ENCODE measurements at regions not wholly inside any gene's neighbourhood (a gene's known extent, or its start where the extent isn't known, plus 50 kb on each side); places are given as distances from the start of the nearest gene placed in this dataset.

DNA sequence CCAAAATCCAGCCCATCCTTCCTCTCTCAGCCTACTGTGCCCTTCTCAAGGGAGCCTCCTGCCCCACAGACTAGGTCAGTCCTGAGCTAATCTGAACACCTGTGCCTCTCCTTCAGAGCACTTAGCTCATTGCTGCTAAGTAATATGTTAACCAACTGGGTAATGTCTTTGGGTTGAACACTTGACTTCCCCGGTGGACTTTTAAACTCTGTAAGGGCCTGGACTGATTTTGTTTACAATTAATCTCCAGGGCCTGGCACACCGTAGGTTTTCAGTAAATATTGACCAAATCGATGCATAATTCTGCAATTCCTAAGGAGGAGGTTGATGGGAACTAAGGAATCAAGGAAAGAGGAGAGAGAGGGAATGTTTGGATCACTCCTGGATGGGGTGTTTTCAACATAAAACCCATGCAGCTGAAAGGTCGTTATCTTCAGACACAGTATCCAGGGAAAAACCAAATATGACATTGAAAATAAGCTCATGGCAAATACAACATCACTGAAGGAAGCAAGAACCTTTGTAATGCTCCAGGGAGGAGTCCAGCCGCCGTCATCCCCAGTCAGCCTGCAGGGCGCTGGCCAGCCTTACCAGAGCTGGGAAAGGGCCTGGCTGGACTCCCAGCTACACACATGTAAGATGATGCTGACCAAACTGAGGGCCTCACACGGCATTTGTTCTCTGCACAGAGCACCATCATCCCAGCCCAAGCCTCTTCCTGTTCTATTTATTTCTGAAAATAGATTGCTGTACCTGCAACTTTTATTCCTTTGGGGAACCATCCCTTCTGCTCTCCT, 166.3 kb downstream of the C5orf15 start:
- no peak for DNase-seq (ENCODE audit: low spot score)

DNA sequence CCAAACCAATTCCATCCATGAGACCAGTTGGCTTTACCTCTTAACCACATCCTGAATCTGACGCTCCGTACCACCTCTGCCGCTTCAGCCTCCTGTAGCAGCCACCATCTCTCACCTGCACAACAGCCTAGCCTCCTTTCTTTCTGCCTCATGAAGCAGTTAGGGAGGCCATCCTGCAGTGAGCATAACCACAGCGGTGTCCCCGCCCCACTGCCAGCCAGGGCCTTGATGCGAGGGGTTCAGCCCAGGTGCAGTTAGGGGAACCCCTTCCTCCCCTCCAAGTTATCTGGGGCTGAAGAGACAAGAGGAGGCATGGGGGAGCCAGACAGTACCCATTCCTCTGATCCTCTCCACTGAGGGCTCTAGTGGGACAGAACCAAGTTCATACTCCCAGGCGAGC, 167.0 kb downstream of the C5orf15 start:
- DNase-seq (ENCODE audit: low spot score) = no peak

- DNase-seq (ENCODE audit: low spot score) = no peak
These were observed 168.7 kb downstream of the C5orf15 start for GRCh38 chr5:133799571-133800237.

DNA sequence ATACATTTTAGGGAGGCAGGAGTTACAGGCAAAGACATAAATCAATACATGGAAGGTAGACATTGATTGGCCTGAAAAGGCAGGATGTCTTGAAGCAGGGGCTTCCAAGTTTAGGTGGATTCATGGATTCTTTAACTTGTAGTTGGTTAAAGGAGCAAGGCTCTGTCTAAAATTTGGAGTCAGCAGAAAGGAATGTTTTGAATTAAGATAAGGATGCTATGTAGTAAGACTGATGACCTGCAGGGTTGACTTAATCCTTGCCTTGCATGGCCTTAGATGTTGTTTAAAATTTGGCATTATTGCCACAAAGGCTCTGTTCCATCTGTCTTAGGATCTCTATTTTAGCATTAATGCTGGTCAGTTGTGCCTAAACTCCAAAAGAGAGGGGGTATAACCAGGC, 171.3 kb downstream of the C5orf15 start:
- no peak for DNase-seq (ENCODE audit: low spot score)

GRCh38 chr5:133796186-133796585, 172.2 kb downstream of the C5orf15 start:
- DNase-seq (ENCODE audit: low spot score) = no peak

DNA sequence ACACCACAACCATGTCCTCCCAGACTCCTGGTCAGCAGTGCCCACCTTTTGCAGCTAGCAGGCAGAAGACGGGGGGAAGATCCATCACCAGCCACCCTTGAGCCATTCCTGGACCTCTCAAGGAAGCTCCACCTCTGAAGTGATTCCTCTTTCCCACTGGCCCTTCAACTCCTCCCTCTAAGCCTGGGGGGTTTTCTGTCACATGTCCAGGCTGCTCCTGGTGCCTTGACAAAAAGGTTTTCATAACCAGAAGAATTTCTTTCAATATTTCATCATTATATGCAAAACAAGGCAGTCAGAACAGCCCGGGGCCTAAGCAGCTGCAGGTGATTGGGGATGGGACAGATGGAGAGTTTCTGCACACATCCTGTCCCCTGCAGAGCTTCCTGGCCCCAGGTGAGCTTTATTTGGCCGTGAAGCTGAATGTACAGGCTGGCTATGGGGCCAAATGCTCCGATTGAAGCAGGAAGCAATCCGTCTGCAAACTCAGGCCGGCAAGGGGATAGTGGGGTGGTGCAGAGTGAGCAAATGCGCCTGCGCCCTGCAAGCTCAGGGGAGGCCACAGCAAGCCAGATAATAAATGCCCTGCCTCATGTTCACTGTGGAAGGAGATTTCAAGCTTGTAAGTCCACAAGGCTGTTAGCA, 173.5 kb downstream of the C5orf15 start:
- no peak for DNase-seq (ENCODE audit: low spot score)

GRCh38 chr5:133793756-133794465, 174.5 kb downstream of the C5orf15 start:
- DNase-seq (ENCODE audit: low spot score) = no peak

GRCh38 chr5:133792655-133793054, 175.8 kb downstream of the C5orf15 start:
- no peak for DNase-seq (ENCODE audit: low spot score)

- DNase-seq (ENCODE audit: low spot score) = no peak
These were observed 176.4 kb downstream of the C5orf15 start for GRCh38 chr5:133792024-133792423.

DNA sequence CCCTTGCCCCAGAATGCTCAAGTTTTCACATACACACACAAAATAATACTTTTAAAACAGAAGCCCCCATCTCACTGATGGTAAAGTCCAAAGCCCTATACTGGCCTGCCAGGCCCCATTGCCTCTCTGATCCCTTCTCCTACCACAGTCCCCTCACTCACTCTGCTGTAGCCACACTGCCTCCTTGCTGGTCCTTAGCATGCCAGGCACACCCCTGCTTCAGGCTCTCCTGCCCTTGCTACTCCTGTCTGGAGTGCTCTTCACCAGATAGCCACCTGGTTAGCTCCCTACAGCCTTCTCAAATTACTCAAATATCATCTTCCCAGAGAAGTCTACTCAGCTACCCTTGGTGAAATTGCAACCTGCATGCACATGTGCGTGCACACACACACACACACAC, 177.5 kb downstream of the C5orf15 start:
- DNase-seq (ENCODE audit: low spot score) = no peak

GRCh38 chr5:133789428-133789827, 177.1 kb upstream of the FSTL4 start:
- no peak for DNase-seq (ENCODE audit: low spot score)

GRCh38 chr5:133788121-133788520, 175.8 kb upstream of the FSTL4 start:
- DNase-seq (ENCODE audit: low spot score) = no peak

DNA sequence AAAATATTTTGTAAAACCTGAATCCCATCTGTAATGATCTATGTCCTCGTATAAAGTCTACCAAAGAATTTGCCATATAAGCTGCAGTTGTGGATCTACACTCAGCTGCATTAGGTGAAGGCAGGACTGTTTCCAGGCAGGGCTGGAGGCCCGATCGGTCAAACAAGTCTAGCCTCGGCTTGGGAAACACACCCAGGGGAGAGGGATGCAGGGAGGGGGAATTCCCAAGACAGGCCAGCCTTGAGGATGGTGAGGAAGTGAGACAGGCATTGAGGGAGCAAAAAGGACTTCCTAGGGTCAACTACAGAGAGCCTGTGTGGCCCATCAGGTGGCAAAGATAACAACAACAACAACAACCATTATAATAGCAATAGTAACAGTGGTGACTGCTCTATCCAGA, 174.1 kb upstream of the FSTL4 start:
- DNase-seq (ENCODE audit: low spot score) = no peak

GRCh38 chr5:133785182-133785581, 172.8 kb upstream of the FSTL4 start:
- DNase-seq (ENCODE audit: low spot score) = peak; percentile 62

GRCh38 chr5:133783481-133783880, 171.1 kb upstream of the FSTL4 start:
- no peak for DNase-seq (ENCODE audit: low spot score)

GRCh38 chr5:133782736-133783135, 170.4 kb upstream of the FSTL4 start:
- DNase-seq (ENCODE audit: low spot score) = no peak

DNA sequence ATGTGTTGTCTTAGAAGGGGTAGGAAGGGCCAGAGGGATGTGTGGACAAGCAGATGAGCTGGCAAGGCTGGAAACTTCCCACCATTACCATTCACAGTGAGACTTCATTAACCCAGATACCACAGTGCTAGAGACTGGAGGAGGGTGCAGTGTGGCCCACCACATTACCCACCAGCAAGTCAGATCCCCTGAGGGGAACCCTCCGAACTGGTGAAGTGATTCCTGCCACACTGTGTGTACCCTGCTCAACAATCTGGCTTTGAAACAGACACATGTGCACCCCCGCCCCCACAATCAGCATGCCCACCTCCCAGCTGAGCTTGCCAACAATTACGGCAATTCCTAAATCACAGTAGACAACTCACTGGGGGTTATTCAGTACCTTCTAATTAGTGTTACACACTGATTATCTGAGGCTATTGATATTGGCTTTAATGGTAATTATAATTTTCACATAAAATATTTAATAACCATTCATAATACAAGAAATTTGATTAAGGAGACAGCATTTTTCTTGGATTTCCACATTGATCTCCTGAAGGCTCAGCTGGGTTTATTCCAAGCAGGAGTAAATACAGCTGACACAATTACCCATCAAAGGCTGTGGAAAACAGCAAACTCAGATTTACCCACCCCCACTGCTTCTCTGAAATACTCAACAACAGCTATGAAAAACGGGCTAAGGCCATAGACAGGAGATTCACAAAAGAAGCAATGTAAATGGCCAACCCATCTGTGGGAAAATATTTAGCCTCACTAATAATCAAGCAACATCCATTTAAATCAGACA, 169.3 kb upstream of the FSTL4 start:
- no peak for DNase-seq (ENCODE audit: low spot score)

DNA sequence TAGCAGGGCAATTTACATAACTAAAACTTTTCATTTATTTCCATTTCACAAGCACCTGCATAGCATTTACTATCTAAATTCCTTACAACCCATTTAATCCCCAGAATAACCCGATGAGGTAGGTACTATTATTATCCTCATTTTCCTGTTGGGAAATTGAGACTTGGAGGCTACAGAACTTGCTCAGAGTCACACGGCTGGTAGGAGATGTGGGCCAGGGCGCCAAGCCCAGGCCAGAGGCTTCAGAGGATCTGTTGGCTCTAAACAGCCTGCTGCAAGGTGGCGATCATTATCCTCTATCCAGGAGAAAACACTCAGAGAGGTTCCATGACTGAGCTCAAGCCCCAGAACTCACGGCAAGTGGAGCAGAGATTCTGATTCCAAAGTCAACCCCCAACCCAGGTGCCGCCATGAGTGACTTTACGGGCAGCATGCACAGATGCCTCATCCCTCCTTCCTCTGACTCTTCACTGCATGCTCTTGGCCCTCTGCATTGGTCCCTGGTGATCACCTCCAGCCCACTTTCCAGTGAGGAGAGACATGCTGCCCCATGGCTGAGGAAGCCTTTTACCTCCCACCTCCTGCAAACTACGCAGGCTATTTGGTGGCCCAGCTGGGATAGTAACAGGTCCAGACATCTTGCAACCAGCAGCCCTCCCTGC, 168.4 kb upstream of the FSTL4 start:
- no peak for DNase-seq (ENCODE audit: low spot score)

DNA sequence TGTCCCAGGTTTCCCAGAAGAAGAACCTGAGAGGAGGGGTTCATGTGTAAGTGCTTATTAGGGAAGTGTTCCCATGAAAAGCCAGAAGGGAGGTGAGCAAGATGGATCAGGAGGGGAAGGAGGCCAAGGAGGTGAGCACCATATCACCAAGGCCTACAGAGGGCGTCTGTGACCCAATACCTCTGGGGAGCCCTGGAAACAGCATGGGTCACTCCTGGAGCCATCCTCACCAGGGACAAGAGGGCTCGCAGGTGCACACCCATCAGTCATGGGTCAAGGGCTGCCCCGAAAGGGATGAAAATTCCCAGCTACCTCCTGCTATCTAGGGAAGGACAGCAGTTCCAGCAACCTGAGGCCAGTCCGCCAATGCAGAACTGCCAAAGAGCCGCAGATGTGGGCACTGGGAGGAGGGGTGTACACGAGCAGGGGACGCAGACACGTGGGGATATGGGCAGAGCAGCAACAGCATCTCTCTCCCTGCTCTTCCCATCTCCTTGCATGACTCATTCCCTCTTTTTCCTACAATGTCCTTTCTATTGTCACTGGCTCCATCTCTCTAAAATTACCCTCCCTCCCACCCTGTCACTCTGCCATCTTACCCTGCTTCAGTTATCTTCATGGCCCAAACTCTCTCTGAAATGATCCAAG, 167.6 kb upstream of the FSTL4 start:
- DNase-seq (ENCODE audit: low spot score) = no peak

DNA sequence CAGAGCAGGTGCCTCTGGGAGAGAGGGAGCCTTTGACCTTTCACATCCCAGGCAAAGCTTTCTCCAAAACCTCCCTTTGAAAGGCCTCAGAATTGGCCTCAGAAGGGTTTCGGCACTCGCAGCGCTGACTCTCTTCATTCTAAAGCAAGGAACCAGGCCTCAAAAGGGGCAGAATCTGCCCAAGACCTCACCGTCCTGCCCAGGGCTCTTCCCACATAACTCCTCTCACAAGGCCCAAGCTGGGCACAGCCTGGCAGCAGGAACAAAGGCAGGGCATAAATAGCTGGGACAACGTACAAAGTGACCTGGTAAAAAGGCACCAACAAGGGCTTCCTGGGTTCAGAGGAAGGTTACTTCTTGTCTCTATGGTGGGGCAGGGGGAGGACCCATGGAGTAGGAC, 166.3 kb upstream of the FSTL4 start:
- no peak for DNase-seq (ENCODE audit: low spot score)

Data from mesenteric fat pad (tissue), 1 donor.